HG03457 (cell line): ENCODE measurements at regions not wholly inside any gene's neighbourhood (a gene's known extent, or its start where the extent isn't known, plus 50 kb on each side); places are given as distances from the start of the nearest gene placed in this dataset.

Experiments used
- ATAC-seq: cut with Tn5 transposase; IDR thresholded peaks from one replicate; pipeline ENCODE4 v1.9.1; 2021; ENCODE audit warnings: moderate number of reproducible peaks; ENCODE audit not compliant: unreplicated experiment

- ATAC-seq: no peak
These were observed 480.7 kb downstream of the PRKD1 start for GRCh38 chr14:29446971-29447370.

- no peak for ATAC-seq
These were observed 475.7 kb downstream of the PRKD1 start for GRCh38 chr14:29451941-29452340.

DNA sequence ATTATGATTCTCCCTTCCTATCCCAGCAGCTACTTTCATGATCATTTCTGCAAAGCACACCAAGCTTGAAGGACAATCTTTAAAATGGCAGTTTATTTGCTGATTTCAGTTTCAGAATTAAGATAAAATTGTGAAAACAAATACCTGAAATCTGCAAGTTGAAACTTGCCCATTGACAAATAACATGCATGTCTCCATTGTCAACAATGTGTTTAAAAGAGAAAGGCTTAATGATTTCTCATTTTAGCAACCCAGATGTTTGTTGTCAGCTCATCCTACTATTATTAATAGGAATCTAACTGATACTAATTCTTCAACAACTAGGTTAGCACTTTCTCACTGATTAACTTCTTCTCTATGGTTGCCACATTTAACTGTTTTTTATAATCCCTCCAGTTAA, 474.6 kb downstream of the PRKD1 start:
- ATAC-seq: no peak

- no peak for ATAC-seq
These were observed 473.5 kb downstream of the PRKD1 start for GRCh38 chr14:29454026-29454693.

GRCh38 chr14:29458547-29458946, 469.1 kb downstream of the PRKD1 start:
- no peak for ATAC-seq

DNA sequence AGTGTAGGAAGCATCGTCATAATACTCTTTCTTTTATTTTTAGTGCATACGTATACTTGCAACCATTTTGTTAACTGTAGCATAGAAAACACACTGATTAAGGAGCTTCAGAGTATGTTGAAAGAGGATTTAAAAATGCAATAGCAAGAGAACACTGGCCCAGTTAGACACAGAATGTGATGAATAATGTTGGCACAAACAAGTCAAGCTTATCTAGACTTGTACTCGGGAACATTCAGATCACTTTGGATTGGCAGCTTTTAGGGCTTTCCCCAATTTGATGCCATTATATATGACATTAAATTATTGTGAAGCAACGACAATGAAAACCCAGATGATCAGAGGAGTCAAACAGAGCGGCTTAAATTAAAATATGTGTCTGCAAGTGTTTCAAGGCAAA, 468.1 kb downstream of the PRKD1 start:
- ATAC-seq: no peak

- ATAC-seq: no peak
These were observed 467.6 kb downstream of the PRKD1 start for GRCh38 chr14:29459969-29460560.

GRCh38 chr14:29461101-29461500, 466.5 kb downstream of the PRKD1 start:
- ATAC-seq: no peak

GRCh38 chr14:29461506-29461905, 466.1 kb downstream of the PRKD1 start:
- no peak for ATAC-seq

DNA sequence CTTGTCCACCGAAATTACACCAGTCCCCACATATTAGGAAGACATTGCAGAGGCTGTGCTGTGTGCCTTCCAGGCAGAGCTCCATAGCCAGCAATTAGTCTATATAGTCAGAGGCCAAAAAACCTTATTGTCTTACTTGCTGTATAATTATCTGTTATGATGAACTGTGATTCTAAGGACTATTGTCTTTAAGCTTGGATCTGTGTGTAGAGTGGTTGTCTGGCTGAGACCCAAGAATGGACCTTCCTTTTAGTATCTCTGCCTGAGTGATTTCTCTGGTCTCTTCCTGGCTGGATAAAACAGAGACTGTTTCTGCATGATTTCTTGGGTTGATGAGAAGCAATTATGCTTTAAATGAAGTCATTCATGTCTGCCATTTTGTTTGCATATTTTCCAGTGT, 465.3 kb downstream of the PRKD1 start:
- no peak for ATAC-seq

- no peak for ATAC-seq
These were observed 464.9 kb downstream of the PRKD1 start for GRCh38 chr14:29462772-29463171.

- no peak for ATAC-seq
These were observed 463.8 kb downstream of the PRKD1 start for GRCh38 chr14:29463727-29464395.

DNA sequence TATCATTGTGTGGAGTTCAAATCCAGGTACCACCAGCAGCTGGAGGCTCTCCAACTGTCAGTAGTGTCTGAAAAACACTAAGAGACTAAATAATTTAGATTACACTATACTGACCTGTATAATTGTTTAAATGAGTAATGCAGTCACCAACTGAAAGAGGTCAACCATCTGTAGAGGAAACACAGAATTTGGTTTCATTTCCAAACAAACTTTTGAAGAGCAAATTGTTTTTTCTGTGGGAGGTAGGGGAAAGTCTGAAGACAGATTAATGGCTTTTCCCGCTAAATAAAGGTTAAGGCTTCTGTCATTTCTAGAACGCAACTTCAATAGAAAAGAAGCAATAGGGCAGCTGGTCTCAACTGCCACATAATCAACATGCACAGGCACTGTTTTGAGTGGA, 462.6 kb downstream of the PRKD1 start:
- no peak for ATAC-seq

GRCh38 chr14:29475641-29476040, 452.0 kb downstream of the PRKD1 start:
- no peak for ATAC-seq

GRCh38 chr14:29486132-29486531, 441.5 kb downstream of the PRKD1 start:
- no peak for ATAC-seq

- no peak for ATAC-seq
These were observed 437.7 kb downstream of the PRKD1 start for GRCh38 chr14:29489911-29490425.

- no peak for ATAC-seq
These were observed 433.8 kb downstream of the PRKD1 start for GRCh38 chr14:29493849-29494248.

- no peak for ATAC-seq
These were observed 433.3 kb downstream of the PRKD1 start for GRCh38 chr14:29494312-29494711.

DNA sequence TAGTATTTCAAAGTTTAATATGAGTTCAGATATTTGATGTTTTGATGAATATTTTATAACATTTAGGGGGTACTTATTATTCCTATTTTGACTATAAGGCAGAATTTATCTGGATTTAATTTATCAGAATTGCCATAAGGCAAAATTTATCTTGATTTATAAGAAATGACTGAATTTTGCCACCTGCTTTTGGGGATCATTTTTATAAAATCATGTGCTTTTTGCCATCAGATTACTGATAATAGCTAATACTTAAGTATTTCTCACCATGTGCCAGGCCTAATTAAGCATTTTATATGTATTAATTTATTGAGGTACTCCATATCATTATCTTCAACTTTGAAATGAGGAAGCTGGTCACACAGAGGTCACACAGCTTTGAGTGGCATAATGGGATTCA, 423.7 kb downstream of the PRKD1 start:
- no peak for ATAC-seq

DNA sequence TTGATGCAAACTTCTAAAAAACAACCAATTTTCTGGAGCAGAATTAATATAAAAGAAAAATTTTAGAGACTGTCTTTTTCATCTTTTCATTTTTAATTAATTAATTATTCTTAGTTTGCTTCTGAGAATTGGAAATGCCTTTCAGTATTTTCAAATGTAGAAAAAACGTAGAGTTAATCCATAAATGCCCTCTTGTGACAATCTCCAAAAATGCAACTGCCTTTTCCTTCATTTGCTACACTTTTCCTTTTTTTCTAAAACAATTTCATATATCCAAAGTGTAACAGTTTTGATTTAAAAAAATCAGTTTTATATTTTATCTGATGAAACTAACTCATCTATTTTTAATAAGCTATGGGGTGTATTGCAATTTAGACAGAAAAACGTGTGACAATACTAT, 409.3 kb downstream of the PRKD1 start:
- ATAC-seq: no peak

DNA sequence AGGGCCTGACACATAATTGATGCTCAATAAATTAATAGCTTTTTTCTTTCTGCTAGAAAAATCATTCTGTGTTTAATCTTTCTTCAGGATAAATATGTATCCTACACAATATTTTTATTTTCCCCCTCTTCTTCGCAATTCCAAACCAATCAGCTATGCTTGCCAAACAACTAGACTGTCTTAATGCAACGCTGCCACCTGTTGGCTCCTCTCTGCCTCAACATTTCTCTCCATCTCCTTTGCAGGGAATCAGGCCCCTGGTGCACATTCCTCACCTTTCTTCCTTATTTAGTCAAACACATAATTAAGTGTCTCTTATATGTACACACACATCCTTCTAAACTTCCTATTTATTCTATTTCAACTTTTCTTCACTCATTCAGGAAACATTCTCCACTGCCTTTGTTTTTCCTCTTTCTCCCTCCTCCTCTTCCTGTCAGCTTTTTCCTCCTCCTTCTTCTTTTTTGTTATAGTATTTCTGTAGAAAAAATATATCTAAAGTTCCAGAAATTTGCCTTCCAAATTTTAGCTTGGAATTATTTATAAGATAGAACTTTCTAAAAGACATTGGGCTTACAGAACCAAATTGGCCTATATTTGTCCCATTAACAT, 406.0 kb downstream of the PRKD1 start:
- no peak for ATAC-seq
